ENCODE measurements at regions not wholly inside any gene's neighbourhood (a gene's known extent, or its start where the extent isn't known, plus 50 kb on each side); places are given as distances from the start of the nearest gene placed in this dataset.
A peak's percentile ranks its signal among the peaks of the same experiment; 100 is the strongest.

DNA sequence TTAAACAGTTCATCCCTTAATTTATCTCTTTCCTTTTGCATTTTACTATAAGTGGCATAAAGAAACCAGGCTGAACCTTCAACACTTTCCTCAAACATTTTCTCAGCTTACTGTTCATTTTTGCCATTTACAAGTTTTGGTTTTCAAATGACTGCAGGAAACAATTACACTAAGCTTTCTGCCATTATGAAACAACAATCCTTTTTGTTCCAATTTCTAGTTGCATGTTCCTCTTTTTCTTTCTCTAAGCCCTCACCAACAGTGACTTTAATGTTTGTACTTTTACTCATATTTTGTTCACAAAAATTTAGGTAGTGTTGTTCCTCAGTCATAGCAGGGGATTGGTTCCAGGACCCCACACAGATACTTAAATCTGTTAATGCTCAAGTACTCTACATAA is 1526.1 kb downstream of the STIM2 start:
- Histone ChIP-seq H3K27ac (ENCODE audit: control insufficient read depth, insufficient read depth) (no peak overlapping the region), H3K4me3 (no peak overlapping the region), H3K79me2 (ENCODE audit: control insufficient read depth, insufficient read depth, low read length) (no peaks in the 10 kb centered on the region), H3K27me3 (replicated peaks in 1 of 2; ENCODE audit: control insufficient read depth in 2 of 2, insufficient read depth in 2 of 2, low read length in 1 of 2) (no peaks in the 10 kb centered on the region), H3K4me2 (ENCODE audit: control insufficient read depth, insufficient read depth) (no peak overlapping the region), H2AFZ (ENCODE audit: control insufficient read depth, low read depth, low read length) (no peak overlapping the region), H4K20me1 (ENCODE audit: control insufficient read depth, insufficient read depth) (no peaks in the 10 kb centered on the region), H3K9me3 (replicated peaks; ENCODE audit: control insufficient read depth, insufficient read depth, low read length) (no peaks in the 10 kb centered on the region), H3K4me1 (ENCODE audit: control insufficient read depth, insufficient read depth, low read length) (no peaks in the 10 kb centered on the region), H3K36me3 (ENCODE audit: control insufficient read depth in 2 of 2, insufficient read depth in 2 of 2, low read length in 1 of 2) (no peaks in the 10 kb centered on the region), H3K9ac (ENCODE audit: control insufficient read depth, insufficient read depth, low read length) (no peak overlapping the region)
- ChIA-PET POLR2A (interaction anchor here (0.8 kb wide), 1 partner anchor 358 kb away, joined by 4 read pairs; no protein-coding TSS in a partner anchor), SMC1A (ENCODE audit: uncharacterized antibody, unreplicated experiment) (interaction anchor here (1.0 to 2.5 kb wide), 3 partner anchors 138 to 174 kb away, joined by 3 to 16 read pairs (median 4); no protein-coding TSS in a partner anchor), CTCF (no interaction called here), RAD21 (ENCODE audit: unreplicated experiment) (interaction anchor here (0.7 to 3.1 kb wide), 6 partner anchors 12 to 161 kb away, joined by 3 to 27 read pairs (median 6); no protein-coding TSS in a partner anchor)
- FAIRE-seq (no peak), ATAC-seq (peak; percentile 63), DNase-seq (ENCODE audit: low read depth, low spot score) (no peak)
- TF ChIP-seq, protein P1, sequence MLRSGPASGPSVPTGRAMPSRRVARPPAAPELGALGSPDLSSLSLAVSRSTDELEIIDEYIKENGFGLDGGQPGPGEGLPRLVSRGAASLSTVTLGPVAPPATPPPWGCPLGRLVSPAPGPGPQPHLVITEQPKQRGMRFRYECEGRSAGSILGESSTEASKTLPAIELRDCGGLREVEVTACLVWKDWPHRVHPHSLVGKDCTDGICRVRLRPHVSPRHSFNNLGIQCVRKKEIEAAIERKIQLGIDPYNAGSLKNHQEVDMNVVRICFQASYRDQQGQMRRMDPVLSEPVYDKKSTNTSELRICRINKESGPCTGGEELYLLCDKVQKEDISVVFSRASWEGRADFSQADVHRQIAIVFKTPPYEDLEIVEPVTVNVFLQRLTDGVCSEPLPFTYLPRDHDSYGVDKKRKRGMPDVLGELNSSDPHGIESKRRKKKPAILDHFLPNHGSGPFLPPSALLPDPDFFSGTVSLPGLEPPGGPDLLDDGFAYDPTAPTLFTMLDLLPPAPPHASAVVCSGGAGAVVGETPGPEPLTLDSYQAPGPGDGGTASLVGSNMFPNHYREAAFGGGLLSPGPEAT (IDR thresholded peaks at IDR 0.05; ENCODE audit: low read depth), result 0 out of 2 replicates have a peak, but pooled peaks have one; percentile 45
- TF ChIP-seq, protein P2, sequence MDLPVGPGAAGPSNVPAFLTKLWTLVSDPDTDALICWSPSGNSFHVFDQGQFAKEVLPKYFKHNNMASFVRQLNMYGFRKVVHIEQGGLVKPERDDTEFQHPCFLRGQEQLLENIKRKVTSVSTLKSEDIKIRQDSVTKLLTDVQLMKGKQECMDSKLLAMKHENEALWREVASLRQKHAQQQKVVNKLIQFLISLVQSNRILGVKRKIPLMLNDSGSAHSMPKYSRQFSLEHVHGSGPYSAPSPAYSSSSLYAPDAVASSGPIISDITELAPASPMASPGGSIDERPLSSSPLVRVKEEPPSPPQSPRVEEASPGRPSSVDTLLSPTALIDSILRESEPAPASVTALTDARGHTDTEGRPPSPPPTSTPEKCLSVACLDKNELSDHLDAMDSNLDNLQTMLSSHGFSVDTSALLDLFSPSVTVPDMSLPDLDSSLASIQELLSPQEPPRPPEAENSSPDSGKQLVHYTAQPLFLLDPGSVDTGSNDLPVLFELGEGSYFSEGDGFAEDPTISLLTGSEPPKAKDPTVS (IDR thresholded peaks at IDR 0.05; ENCODE audit: low read depth, low read length), result no peak
- TF ChIP-seq ZNF24 (IDR thresholded peaks at IDR 0.05), result peak; percentile 65
- TF ChIP-seq SMARCA5 (IDR thresholded peaks at IDR 0.05), result no peak
- TF ChIP-seq NR2C1 (IDR thresholded peaks at IDR 0.05), result no peak
- TF ChIP-seq IKZF2 (IDR thresholded peaks at IDR 0.05), result peak; percentile 21 to 29; a peak in 1 of 4 replicates
- TF ChIP-seq MTA2 (IDR thresholded peaks at IDR 0.05; ENCODE audit: low read depth), result peak; percentile 78
- TF ChIP-seq ATF7 (IDR thresholded peaks at IDR 0.05; ENCODE audit: low read depth), result peak; percentile 63
- TF ChIP-seq SPI1 (IDR thresholded peaks at IDR 0.05; ENCODE audit: borderline replicate concordance, insufficient read depth, low read depth, low read length), result peak; percentile 17; the same call in 1 of the 2 replicates
- TF ChIP-seq, protein P3, sequence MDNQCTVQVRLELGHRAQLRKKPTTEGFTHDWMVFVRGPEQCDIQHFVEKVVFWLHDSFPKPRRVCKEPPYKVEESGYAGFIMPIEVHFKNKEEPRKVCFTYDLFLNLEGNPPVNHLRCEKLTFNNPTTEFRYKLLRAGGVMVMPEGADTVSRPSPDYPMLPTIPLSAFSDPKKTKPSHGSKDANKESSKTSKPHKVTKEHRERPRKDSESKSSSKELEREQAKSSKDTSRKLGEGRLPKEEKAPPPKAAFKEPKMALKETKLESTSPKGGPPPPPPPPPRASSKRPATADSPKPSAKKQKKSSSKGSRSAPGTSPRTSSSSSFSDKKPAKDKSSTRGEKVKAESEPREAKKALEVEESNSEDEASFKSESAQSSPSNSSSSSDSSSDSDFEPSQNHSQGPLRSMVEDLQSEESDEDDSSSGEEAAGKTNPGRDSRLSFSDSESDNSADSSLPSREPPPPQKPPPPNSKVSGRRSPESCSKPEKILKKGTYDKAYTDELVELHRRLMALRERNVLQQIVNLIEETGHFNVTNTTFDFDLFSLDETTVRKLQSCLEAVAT (IDR thresholded peaks at IDR 0.05), result no peak
- TF ChIP-seq EP300 (IDR thresholded peaks at IDR 0.05; ENCODE audit: borderline replicate concordance in 1 of 2, control insufficient read depth in 1 of 2, low read depth in 2 of 2, low read length in 2 of 2), result peak in 1 of 2 experiments; percentile 27; a peak in 1 of 4 replicates
- intact Hi-C loops (cut with micrococcal nuclease; ENCODE audit: unreplicated experiment), result no loop called here
- in situ Hi-C loops (cut with MboI), result no loop called here
- no TSS peak for BruUV-seq (replicated peaks)

Data from GM12878 (cell line).